ENCODE measurements at regions not wholly inside any gene's neighbourhood (a gene's known extent, or its start where the extent isn't known, plus 50 kb on each side); places are given as distances from the start of the nearest gene placed in this dataset.

DNA sequence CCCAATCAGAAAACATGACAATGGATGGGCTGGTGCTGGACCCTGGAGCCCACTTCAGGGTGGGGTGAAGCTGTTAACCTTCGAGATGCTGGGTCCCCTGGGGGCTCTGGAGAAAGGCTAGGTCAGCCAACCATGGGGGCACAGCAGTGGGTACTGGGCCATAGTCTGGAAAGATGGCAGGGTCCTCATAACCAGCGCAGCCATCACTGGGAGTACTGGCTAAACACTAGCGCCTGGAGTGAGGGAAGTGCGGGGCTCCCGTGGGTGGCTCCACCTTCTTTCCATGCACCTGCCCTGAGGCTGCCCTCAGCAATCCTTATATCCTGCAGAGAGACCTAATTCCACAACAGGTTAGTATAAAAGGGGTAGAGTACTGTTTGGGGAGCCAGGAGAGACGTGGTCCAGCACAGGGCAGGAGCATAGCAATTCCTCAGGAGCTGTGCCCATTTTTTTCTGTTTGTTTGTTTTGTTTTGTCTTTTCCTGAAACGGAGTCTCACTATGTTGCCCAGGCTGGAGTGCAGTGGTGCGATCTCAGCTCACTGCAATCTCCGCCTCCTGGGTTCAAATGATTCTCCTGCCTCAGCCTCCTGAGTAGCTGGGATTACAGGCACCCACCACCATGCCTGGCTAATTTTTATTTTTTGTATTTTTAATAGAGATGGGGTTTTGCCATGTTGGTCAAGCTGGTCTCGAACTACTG, 122.6 kb upstream of the MEF2A start:
- H3K4me1 ChIP-seq (ENCODE audit: control insufficient read depth, insufficient read depth, low read length): no peaks in the 10 kb centered on the region
- no peaks in the 10 kb centered on the region for H3K9me3 ChIP-seq (ENCODE audit: control insufficient read depth, insufficient read depth, low read depth, low read length)
- CTCF ChIA-PET: no interaction called here
- H3K4me3 ChIP-seq (ENCODE audit: low read depth, low read length): no peak overlapping the region
- no peaks in the 10 kb centered on the region for H3K36me3 ChIP-seq (ENCODE audit: control insufficient read depth in 2 of 2, insufficient read depth in 1 of 2, low read length in 2 of 2)
- no peak for TF ChIP-seq ZNF23 (tag by site-specific recombination; IDR thresholded peaks at IDR 0.05; ENCODE audit: borderline replicate concordance)
- no peak for TF ChIP-seq MYNN (tag by site-specific recombination; IDR thresholded peaks at IDR 0.05; ENCODE audit: borderline replicate concordance)
- TF ChIP-seq EGR2 (tag by site-specific recombination; IDR thresholded peaks at IDR 0.05; ENCODE audit: low read depth): no peak
- no peak for TF ChIP-seq ZNF157 (tag by site-specific recombination; IDR thresholded peaks at IDR 0.05)
- no peak for TF ChIP-seq GLI4 (tag by site-specific recombination; IDR thresholded peaks at IDR 0.05)
- no peak for TF ChIP-seq OVOL3 (tag by site-specific recombination; IDR thresholded peaks at IDR 0.05)
- TF ChIP-seq ZSCAN30 (tag by site-specific recombination; IDR thresholded peaks at IDR 0.05): no peak
- no peak for TF ChIP-seq ZNF354C (tag by site-specific recombination; IDR thresholded peaks at IDR 0.05; ENCODE audit: borderline replicate concordance, low read depth)
- TF ChIP-seq ZNF121 (tag by site-specific recombination; IDR thresholded peaks at IDR 0.05): no peak
- TF ChIP-seq, protein P1, sequence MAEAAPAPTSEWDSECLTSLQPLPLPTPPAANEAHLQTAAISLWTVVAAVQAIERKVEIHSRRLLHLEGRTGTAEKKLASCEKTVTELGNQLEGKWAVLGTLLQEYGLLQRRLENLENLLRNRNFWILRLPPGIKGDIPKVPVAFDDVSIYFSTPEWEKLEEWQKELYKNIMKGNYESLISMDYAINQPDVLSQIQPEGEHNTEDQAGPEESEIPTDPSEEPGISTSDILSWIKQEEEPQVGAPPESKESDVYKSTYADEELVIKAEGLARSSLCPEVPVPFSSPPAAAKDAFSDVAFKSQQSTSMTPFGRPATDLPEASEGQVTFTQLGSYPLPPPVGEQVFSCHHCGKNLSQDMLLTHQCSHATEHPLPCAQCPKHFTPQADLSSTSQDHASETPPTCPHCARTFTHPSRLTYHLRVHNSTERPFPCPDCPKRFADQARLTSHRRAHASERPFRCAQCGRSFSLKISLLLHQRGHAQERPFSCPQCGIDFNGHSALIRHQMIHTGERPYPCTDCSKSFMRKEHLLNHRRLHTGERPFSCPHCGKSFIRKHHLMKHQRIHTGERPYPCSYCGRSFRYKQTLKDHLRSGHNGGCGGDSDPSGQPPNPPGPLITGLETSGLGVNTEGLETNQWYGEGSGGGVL (tag by site-specific recombination; IDR thresholded peaks at IDR 0.05): no peak
- TF ChIP-seq ZNF449 (tag by site-specific recombination; IDR thresholded peaks at IDR 0.05): no peak
- no peak for TF ChIP-seq ZBTB17 (tag by site-specific recombination; IDR thresholded peaks at IDR 0.05)
- no peak overlapping the region for H3K27ac ChIP-seq (ENCODE audit: extremely low read depth, low read depth, low read length)
- POLR2A ChIA-PET: no interaction called here

DNA sequence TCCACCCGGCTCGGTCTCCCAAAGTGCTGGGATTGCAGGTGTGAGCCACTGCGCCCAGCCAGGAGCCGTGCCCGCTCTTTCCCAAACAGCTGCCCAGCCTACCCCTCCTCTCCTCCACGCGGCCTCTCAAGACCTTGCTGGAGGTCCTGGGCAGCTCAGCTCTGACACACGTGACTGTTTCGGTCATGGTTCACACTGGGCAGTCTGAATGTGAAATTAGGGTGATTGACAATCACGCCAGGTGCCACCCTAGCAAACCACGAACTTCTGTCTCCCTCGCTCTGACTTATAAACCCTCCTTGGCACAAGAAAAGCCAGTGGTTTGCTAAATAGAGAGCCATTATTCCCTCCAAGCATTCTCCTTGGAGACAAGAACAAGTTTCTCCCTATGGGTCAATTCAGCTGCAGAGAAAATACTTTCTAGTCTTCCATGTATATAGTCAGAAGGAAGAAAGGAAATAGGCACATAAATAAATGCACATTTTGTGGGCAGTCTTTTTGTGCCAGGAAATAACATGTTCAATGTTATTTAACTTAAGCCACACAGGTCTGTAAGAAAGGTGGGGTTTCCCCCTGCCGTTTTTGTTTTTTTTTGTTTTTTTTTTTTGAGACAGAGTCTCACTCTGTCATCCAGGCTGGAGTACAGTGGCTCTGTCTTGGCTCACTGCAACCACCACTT, 121.9 kb upstream of the MEF2A start:
- TF ChIP-seq ZNF2 (tag by site-specific recombination; IDR thresholded peaks at IDR 0.05) (no peak), ZNF48 (tag by site-specific recombination; IDR thresholded peaks at IDR 0.05) (no peak), ZNF175 (tag by site-specific recombination; IDR thresholded peaks at IDR 0.05) (no peak), ZBTB8A (tag by site-specific recombination; IDR thresholded peaks at IDR 0.05) (no peak)
- no peaks in the 10 kb centered on the region for H3K9me3 ChIP-seq (ENCODE audit: control insufficient read depth, insufficient read depth, low read depth, low read length)
- no peaks in the 10 kb centered on the region for H3K36me3 ChIP-seq (ENCODE audit: control insufficient read depth in 2 of 2, insufficient read depth in 1 of 2, low read length in 2 of 2)
- ChIA-PET CTCF (no interaction called here), POLR2A (no interaction called here)
- H3K4me3 ChIP-seq (ENCODE audit: low read depth, low read length): no peak overlapping the region
- no peaks in the 10 kb centered on the region for H3K4me1 ChIP-seq (ENCODE audit: control insufficient read depth, insufficient read depth, low read length)
- H3K27ac ChIP-seq (ENCODE audit: extremely low read depth, low read depth, low read length): no peak overlapping the region

- ChIA-PET CTCF (no interaction called here), POLR2A (no interaction called here)
- TF ChIP-seq, protein P2, sequence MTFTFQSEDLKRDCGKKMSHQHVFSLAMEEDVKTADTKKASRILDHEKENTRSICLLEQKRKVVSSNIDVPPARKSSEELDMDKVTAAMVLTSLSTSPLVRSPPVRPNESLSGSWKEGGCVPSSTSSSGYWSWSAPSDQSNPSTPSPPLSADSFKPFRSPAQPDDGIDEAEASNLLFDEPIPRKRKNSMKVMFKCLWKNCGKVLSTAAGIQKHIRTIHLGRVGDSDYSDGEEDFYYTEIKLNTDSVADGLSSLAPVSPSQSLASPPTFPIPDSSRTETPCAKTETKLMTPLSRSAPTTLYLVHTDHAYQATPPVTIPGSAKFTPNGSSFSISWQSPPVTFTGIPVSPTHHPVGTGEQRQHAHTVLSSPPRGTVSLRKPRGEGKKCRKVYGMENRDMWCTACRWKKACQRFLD (tag by site-specific recombination; IDR thresholded peaks at IDR 0.05): no peak
- TF ChIP-seq ZNF449 (tag by site-specific recombination; IDR thresholded peaks at IDR 0.05) (no peak), ZFP41 (tag by site-specific recombination; IDR thresholded peaks at IDR 0.05; ENCODE audit: borderline replicate concordance) (no peak), ZNF16 (tag by site-specific recombination; IDR thresholded peaks at IDR 0.05; ENCODE audit: low read depth) (no peak), ZNF248 (tag by site-specific recombination; IDR thresholded peaks at IDR 0.05) (no peak), KLF16 (tag by site-specific recombination; IDR thresholded peaks at IDR 0.05) (no peak), ZNF169 (tag by site-specific recombination; IDR thresholded peaks at IDR 0.05) (no peak), ZNF175 (tag by site-specific recombination; IDR thresholded peaks at IDR 0.05) (no peak), ZSCAN30 (tag by site-specific recombination; IDR thresholded peaks at IDR 0.05) (no peak), ZNF112 (tag by site-specific recombination; IDR thresholded peaks at IDR 0.05) (no peak), ZNF530 (tag by site-specific recombination; IDR thresholded peaks at IDR 0.05; ENCODE audit: low read depth) (no peak)
- Histone ChIP-seq H3K27ac (ENCODE audit: extremely low read depth, low read depth, low read length) (no peak overlapping the region), H3K9me3 (ENCODE audit: control insufficient read depth, insufficient read depth, low read depth, low read length) (no peaks in the 10 kb centered on the region), H3K4me3 (ENCODE audit: low read depth, low read length) (no peak overlapping the region), H3K4me1 (ENCODE audit: control insufficient read depth, insufficient read depth, low read length) (peaks cover 1% of the 10 kb centered on the region), H3K36me3 (ENCODE audit: control insufficient read depth in 2 of 2, insufficient read depth in 1 of 2, low read length in 2 of 2) (no peaks in the 10 kb centered on the region)
These were observed 120.4 kb upstream of the MEF2A start for GRCh38 chr15:99445272-99445850.

Measured in HEK293 (cell line).